PC-9 (cell line): ENCODE measurements at regions not wholly inside any gene's neighbourhood (a gene's known extent, or its start where the extent isn't known, plus 50 kb on each side); places are given as distances from the start of the nearest gene placed in this dataset.

Source experiments
- BruUV-seq: library from RNA; stranded (reverse); fragments of 400-500 nt; replicated peaks from 2 replicates; lab custom pipeline; 2021; lab: Mats Ljungman, UMichigan
- CTCF ChIA-PET: fragments of 300-600 bp; sonication (Branson Sonifier 250); formaldehyde crosslinking; loops from one replicate; lab custom pipeline; 2022; ENCODE audit warnings: antibody characterized with exemption; lab: Charles Lee
- POLR2A ChIA-PET: fragments of 300-600 bp; sonication (Branson Sonifier 250); formaldehyde crosslinking; loops from one replicate; lab custom pipeline; 2022; ENCODE audit warnings: antibody characterized with exemption; ENCODE audit not compliant: unreplicated experiment; lab: Charles Lee
- DNase-seq, 2 experiments: peaks; one replicate each; pipeline versions ENCODE4 v3.0.0 to v3.0.0-alpha.2; 2015 to 2022; ENCODE audit warnings: mixed read lengths in 1 of 2
- H2AFZ ChIP-seq: fragments of 200-600 bp; sonication (generic); 2 replicates; pipeline ENCODE4 v1.8.1; 2017; ENCODE audit warnings: antibody characterized with exemption
- H3F3A ChIP-seq: fragments of 200-600 bp; sonication (generic); 2 replicates; pipeline ENCODE4 v1.8.1; 2017; ENCODE audit warnings: antibody characterized with exemption, mild to moderate bottlenecking, low read depth; ENCODE audit not compliant: insufficient read depth
- H3K27ac ChIP-seq: fragments of 200-600 bp; sonication (generic); 2 replicates; pipeline ENCODE4 v1.6.1; 2016; ENCODE audit warnings: mixed run types
- H3K27me3 ChIP-seq: fragments of 200-600 bp; sonication (generic); 2 replicates; pipeline ENCODE4 v1.6.1; 2016; ENCODE audit warnings: low read depth, mixed run types; ENCODE audit not compliant: insufficient read depth
- H3K36me3 ChIP-seq: fragments of 200-600 bp; sonication (generic); 2 replicates; pipeline ENCODE4 v1.6.1; 2016; ENCODE audit warnings: low read depth, mixed run types
- H3K4me1 ChIP-seq: fragments of 200-600 bp; sonication (generic); replicated peaks from 2 replicates; pipeline ENCODE4 v1.6.1; 2016; ENCODE audit warnings: mixed run types; ENCODE audit not compliant: insufficient read depth
- H3K4me2 ChIP-seq: fragments of 200-600 bp; sonication (generic); 2 replicates; pipeline ENCODE4 v1.6.1; 2017; ENCODE audit warnings: mixed run types
- H3K4me3 ChIP-seq: fragments of 200-600 bp; sonication (generic); 2 replicates; pipeline ENCODE4 v1.6.1; 2016; ENCODE audit warnings: mixed run types
- H3K79me2 ChIP-seq: fragments of 200-600 bp; sonication (generic); 2 replicates; pipeline ENCODE4 v1.6.1; 2017; ENCODE audit warnings: low read depth, mixed run types
- H3K9me2 ChIP-seq: fragments of 200-600 bp; sonication (generic); 2 replicates; pipeline ENCODE4 v1.8.1; 2017; ENCODE audit warnings: mild to moderate bottlenecking; ENCODE audit not compliant: insufficient read depth
- H3K9me3 ChIP-seq: fragments of 200-600 bp; sonication (generic); 2 replicates; pipeline ENCODE4 v1.8.1; 2016; ENCODE audit warnings: low read depth; ENCODE audit not compliant: insufficient read depth
- H4K20me1 ChIP-seq: fragments of 200-600 bp; sonication (generic); 2 replicates; pipeline ENCODE4 v1.8.1; 2017; ENCODE audit not compliant: insufficient read depth
- EZH2 ChIP-seq: fragments of 200-600 bp; sonication (generic); IDR thresholded peaks from 2 replicates; pipeline ENCODE4 v1.8.0; 2017; ENCODE audit warnings: antibody characterized with exemption, low read depth
- intact Hi-C: fragments of 100-400 bp; cut with micrococcal nuclease; formaldehyde crosslinking; loops from one replicate; pipeline ENCODE4 v1.10.0; 2022; ENCODE audit not compliant: unreplicated experiment
- TF ChIP-seq, protein P1 (sequence below): fragments of 200-600 bp; sonication (generic); conservative IDR thresholded peaks from 2 replicates; pipeline ENCODE4 v1.6.1; 2017; ENCODE audit warnings: mixed run types, antibody characterized with exemption, mild to moderate bottlenecking, moderate library complexity

DNA sequence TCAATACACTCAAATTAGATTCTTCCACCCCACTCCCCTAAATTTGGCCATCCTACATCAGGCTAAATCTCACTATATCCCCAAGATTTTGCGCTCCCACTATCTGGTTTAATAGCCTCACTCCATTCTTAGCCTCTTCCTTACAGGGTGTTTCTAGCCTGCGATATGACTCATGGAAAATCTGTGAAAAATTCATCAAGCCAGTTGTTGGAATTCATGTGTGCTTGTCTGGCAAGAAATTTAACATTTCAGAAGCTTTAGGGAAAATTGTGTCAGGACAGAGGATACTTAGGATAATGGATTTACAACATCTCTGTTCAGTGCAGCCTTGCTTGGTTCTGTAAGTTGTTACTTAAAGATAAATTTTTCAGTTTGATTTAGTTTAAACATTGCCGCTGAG is 1249.9 kb upstream of the AUTS2 start:
- H3K36me3 ChIP-seq = no peaks in the 10 kb centered on the region
- DNase-seq = no peak
- CTCF ChIA-PET = no interaction called here
- H3K4me1 ChIP-seq = 0 out of 2 replicates have a peak, but pooled peaks cover 3% of the 10 kb centered on the region
- H3K9me3 ChIP-seq = no peaks in the 10 kb centered on the region
- TF ChIP-seq, protein P1, sequence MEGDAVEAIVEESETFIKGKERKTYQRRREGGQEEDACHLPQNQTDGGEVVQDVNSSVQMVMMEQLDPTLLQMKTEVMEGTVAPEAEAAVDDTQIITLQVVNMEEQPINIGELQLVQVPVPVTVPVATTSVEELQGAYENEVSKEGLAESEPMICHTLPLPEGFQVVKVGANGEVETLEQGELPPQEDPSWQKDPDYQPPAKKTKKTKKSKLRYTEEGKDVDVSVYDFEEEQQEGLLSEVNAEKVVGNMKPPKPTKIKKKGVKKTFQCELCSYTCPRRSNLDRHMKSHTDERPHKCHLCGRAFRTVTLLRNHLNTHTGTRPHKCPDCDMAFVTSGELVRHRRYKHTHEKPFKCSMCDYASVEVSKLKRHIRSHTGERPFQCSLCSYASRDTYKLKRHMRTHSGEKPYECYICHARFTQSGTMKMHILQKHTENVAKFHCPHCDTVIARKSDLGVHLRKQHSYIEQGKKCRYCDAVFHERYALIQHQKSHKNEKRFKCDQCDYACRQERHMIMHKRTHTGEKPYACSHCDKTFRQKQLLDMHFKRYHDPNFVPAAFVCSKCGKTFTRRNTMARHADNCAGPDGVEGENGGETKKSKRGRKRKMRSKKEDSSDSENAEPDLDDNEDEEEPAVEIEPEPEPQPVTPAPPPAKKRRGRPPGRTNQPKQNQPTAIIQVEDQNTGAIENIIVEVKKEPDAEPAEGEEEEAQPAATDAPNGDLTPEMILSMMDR = no peak
- intact Hi-C loops = no loop called here
- BruUV-seq = no TSS peak
- H4K20me1 ChIP-seq = no peaks in the 10 kb centered on the region
- no peak overlapping the region for H3K4me3 ChIP-seq
- no peaks in the 10 kb centered on the region for H3F3A ChIP-seq
- POLR2A ChIA-PET = no interaction called here
- H3K27me3 ChIP-seq = no peaks in the 10 kb centered on the region
- H3K9me2 ChIP-seq = no peaks in the 10 kb centered on the region
- H2AFZ ChIP-seq = no peak overlapping the region
- H3K4me2 ChIP-seq = no peak overlapping the region
- no peaks in the 10 kb centered on the region for H3K79me2 ChIP-seq
- no peak overlapping the region for H3K27ac ChIP-seq

- H3K79me2 ChIP-seq = no peaks in the 10 kb centered on the region
- DNase-seq = no peak
- H3K4me1 ChIP-seq = no peaks in the 10 kb centered on the region
- no peaks in the 10 kb centered on the region for H3K9me3 ChIP-seq
- ChIA-PET CTCF (no interaction called here), POLR2A (interaction anchor here (0.6 kb wide), 1 partner anchor 1317 kb away, joined by 4 read pairs; no protein-coding TSS in a partner anchor)
- H3K27me3 ChIP-seq = no peaks in the 10 kb centered on the region
- no peak overlapping the region for H2AFZ ChIP-seq
- no peak for TF ChIP-seq EZH2
- TF ChIP-seq, protein P1 = no peak
- no TSS peak for BruUV-seq
- no peaks in the 10 kb centered on the region for H3K9me2 ChIP-seq
- no peak overlapping the region for H3K4me2 ChIP-seq
- intact Hi-C loops = no loop called here
- no peaks in the 10 kb centered on the region for H3F3A ChIP-seq
- no peak overlapping the region for H3K4me3 ChIP-seq
- H4K20me1 ChIP-seq = no peaks in the 10 kb centered on the region
- H3K36me3 ChIP-seq = no peaks in the 10 kb centered on the region
- H3K27ac ChIP-seq = no peak overlapping the region
Observed at GRCh38 chr7:68362745-68363518, 1235.3 kb upstream of the AUTS2 start.

- Histone ChIP-seq H3K9me2 (no peaks in the 10 kb centered on the region), H3F3A (no peaks in the 10 kb centered on the region), H3K27ac (no peak overlapping the region), H2AFZ (no peak overlapping the region), H3K27me3 (no peaks in the 10 kb centered on the region), H3K9me3 (no peaks in the 10 kb centered on the region), H3K4me1 (no peaks in the 10 kb centered on the region), H3K4me3 (no peak overlapping the region), H3K79me2 (no peaks in the 10 kb centered on the region), H3K4me2 (no peak overlapping the region), H3K36me3 (no peaks in the 10 kb centered on the region), H4K20me1 (no peaks in the 10 kb centered on the region)
- intact Hi-C loops = no loop called here
- DNase-seq = no peak
- TF ChIP-seq EZH2 = no peak
- TF ChIP-seq, protein P1 = no peak
- no TSS peak for BruUV-seq
- ChIA-PET CTCF (no interaction called here), POLR2A (no interaction called here)
Observed at GRCh38 chr7:68364886-68365625, 1233.2 kb upstream of the AUTS2 start.
